Heart left ventricle (tissue), 13 donors: ENCODE measurements at regions not wholly inside any gene's neighbourhood (a gene's known extent, or its start where the extent isn't known, plus 50 kb on each side); places are given as distances from the start of the nearest gene placed in this dataset.
"Not testable (repeated sequence)": the region's sequence is repeated elsewhere in the genome, so short reads cannot be mapped to it uniquely, and the experiment has no call there.

Experiments used
- CTCF ChIP-seq, 12 donors: fragments of 200-600 bp; sonication (generic) in 4 of 12; IDR thresholded peaks; one replicate each; pipeline versions ENCODE4 v1.5.0 to v1.8.0; 2018 to 2022; ENCODE audit warnings: antibody characterized with exemption in 12 of 12, mild to moderate bottlenecking in 5 of 12
- POLR2A ChIP-seq, 2 donors: fragments of 450-650 bp; IDR thresholded peaks; one replicate each; pipeline ENCODE4 v1.6.1; 2017; ENCODE audit warnings: antibody characterized with exemption in 2 of 2, mild to moderate bottlenecking in 2 of 2, moderate library complexity in 2 of 2
- donor health status: ischemic (EF 13 %, LVEDD 7.1; RV severe dilation, severe dysfunction).
- donor health status: DM: no; HTN: yes; CAD: no.
- donor health status: DM: no; HTN: no; CAD: no.
- donor health status: ischemic (EF 25% LVEDD 6.9; RV normal size, moderate dysfunction).
- donor health status: ischemic (EF 25% LVEDD 5.7; RV mildly dilated, moderate dysfunction).
- donor health status: ischemic (EF 35%, LVEDD 5.7; RV mildly dilated, moderate dysfunction).
- donor health status: nonischemic (EF 11% LVEDD 7.7; RV severe dilation, severe dysfunction).
- donor health status: DM: yes; HTN: yes; CAD: no.
- donor health status: PGD.
- donor health status: ischemic (EF 29% LVEDD 5.4; RV normal size, mild dysfunction).
- donor health status: nonischemic (EF 23%, LVEDD 6.1; RV moderate dilation, normal function).

DNA sequence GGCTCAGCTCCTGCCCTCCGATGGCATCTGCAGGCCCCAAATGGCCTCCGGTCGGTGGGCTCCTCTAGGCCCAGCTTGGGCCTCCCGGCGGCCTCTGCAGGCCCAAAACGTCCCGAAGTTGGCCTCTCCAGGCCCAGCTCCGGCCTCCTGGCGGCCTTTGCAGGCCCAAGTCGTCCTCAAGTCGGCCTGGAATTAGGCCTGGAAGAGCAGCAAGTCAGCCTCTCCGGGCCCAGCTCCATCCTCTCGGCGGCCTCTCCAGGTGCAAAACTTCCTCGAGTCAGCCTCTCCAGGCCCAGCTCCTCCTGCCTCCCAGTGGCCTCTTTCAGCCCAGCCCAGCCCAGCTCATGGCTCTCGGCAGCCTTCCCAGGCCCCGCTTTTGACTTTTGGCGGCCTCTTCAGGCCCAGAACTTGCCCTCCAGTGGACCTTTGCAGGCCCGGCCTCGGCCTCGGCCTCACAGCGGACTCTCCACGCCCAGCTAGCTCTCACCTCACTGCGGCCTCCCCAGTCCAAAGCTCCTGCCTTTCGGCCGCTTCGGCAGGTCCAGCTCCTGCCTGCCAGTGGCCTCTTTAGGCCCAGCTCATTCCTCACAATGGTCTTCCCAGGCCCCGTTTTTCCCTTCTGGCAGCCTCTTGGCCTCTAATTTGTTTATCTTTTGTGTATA lies 357.3 kb downstream of the ZNF37A start:
- not testable (repeated sequence) for TF ChIP-seq POLR2A, CTCF (IDR thresholded peaks at IDR 0.05)
